K562 (cell line): ENCODE measurements at regions not wholly inside any gene's neighbourhood (a gene's known extent, or its start where the extent isn't known, plus 50 kb on each side); places are given as distances from the start of the nearest gene placed in this dataset.

Experiments used
- EZH2 ChIP-seq: IDR thresholded peaks from 2 replicates; pipeline ENCODE4 v1.6.1; 2012; ENCODE audit warnings: low read depth, mild to moderate bottlenecking, inconsistent platforms, low read length, borderline replicate concordance
- POLR2AphosphoS2 ChIP-seq: IDR thresholded peaks from 2 replicates; pipeline ENCODE4 v1.6.1; 2012; ENCODE audit warnings: low read length, improper control_type of control experiment
- SMARCE1 ChIP-seq: fragments of 450-650 bp; IDR thresholded peaks from 2 replicates; pipeline ENCODE4 v1.7.1; 2016; ENCODE audit warnings: mild to moderate bottlenecking
- TARDBP ChIP-seq: fragments of 450-650 bp; IDR thresholded peaks from 2 replicates; pipeline ENCODE4 v1.6.1; 2016
- THRAP3 ChIP-seq: fragments of 450-650 bp; IDR thresholded peaks from 2 replicates; pipeline ENCODE4 v1.6.1; 2016; ENCODE audit warnings: mild to moderate bottlenecking, inconsistent platforms, borderline replicate concordance
- ZNF133 ChIP-seq: fragments of 250-450 bp; sonication (Bioruptor Pico); IDR thresholded peaks from 2 replicates; pipeline ENCODE4 v1.4.0; 2020; ENCODE audit warnings: mild to moderate bottlenecking
- ZNF408 ChIP-seq: fragments of 250-450 bp; sonication (Bioruptor Pico); IDR thresholded peaks from 2 replicates; pipeline ENCODE4 v1.4.0; 2020; ENCODE audit warnings: low read depth, mild to moderate bottlenecking, moderate library complexity
- TF ChIP-seq, protein P1 (sequence below), 3 experiments: IDR thresholded peaks in 2 of 3; conservative IDR thresholded peaks in 1 of 3; 2 replicates each; pipeline ENCODE4 v1.5.1; 2011 to 2012; ENCODE audit warnings: low read length in 3 of 3, mild to moderate bottlenecking in 3 of 3, control low read depth in 2 of 3, improper control_type of control experiment in 1 of 3, inconsistent platforms in 1 of 3, low read depth in 1 of 3, mixed read lengths in 1 of 3, moderate library complexity in 1 of 3; ENCODE audit not compliant: insufficient read depth in 2 of 3
- TF ChIP-seq, protein P2 (sequence below), 2 experiments: fragments of 450-650 bp in 1 of 2; sonication (generic) in 1 of 2; formaldehyde crosslinking in 1 of 2; IDR thresholded peaks in 1 of 2; conservative IDR thresholded peaks in 1 of 2; 2 replicates each; pipeline versions ENCODE4 v1.6.1 to v1.8.1; 2016 to 2023; ENCODE audit warnings: mild to moderate bottlenecking in 2 of 2, moderate library complexity in 2 of 2, inconsistent platforms in 1 of 2, missing genetic modification reagents in 1 of 2
- TF ChIP-seq, protein P3 (sequence below): sonication (generic); formaldehyde crosslinking; IDR thresholded peaks from 2 replicates; pipeline ENCODE4 v1.8.1; 2022; ENCODE audit warnings: missing genetic modification reagents

DNA sequence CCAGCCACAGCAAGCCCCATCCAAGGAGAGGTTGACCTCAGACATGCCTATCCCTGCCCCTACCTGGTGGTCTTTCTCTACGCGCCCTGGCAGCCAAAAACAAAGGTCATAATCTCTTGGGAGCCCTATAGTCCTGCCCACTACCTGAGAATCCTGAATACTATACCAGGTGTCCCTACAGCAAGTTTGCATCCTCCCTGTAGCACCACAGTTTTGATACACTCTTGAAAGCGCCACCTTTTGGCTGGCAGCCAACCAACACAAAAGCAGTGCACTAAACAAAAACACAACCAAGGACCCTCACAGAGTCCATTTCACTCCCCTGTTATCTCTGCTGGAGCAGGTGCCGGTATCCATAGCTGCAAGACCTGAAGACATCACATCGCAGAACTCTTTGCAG, 523.8 kb upstream of the CPEB2 start:
- TF ChIP-seq TARDBP, result no peak
- no peak for TF ChIP-seq THRAP3
- TF ChIP-seq, protein P1, sequence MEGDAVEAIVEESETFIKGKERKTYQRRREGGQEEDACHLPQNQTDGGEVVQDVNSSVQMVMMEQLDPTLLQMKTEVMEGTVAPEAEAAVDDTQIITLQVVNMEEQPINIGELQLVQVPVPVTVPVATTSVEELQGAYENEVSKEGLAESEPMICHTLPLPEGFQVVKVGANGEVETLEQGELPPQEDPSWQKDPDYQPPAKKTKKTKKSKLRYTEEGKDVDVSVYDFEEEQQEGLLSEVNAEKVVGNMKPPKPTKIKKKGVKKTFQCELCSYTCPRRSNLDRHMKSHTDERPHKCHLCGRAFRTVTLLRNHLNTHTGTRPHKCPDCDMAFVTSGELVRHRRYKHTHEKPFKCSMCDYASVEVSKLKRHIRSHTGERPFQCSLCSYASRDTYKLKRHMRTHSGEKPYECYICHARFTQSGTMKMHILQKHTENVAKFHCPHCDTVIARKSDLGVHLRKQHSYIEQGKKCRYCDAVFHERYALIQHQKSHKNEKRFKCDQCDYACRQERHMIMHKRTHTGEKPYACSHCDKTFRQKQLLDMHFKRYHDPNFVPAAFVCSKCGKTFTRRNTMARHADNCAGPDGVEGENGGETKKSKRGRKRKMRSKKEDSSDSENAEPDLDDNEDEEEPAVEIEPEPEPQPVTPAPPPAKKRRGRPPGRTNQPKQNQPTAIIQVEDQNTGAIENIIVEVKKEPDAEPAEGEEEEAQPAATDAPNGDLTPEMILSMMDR (IDR thresholded peaks at IDR 0.05 in 2 of 3, conservative IDR thresholded peaks at IDR 0.05 in 1 of 3; ENCODE audit: insufficient read depth in 2 of 3, low read depth in 1 of 3, low read length in 3 of 3), result no peak
- TF ChIP-seq, protein P2, sequence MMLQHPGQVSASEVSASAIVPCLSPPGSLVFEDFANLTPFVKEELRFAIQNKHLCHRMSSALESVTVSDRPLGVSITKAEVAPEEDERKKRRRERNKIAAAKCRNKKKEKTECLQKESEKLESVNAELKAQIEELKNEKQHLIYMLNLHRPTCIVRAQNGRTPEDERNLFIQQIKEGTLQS (IDR thresholded peaks at IDR 0.05), result no peak
- TF ChIP-seq, protein P2 (CRISPR knock-in tag; conservative IDR thresholded peaks at IDR 0.05), result no peak
- TF ChIP-seq SMARCE1, result no peak
- no peak for TF ChIP-seq POLR2AphosphoS2
- no peak for TF ChIP-seq ZNF408 (CRISPR knock-in tag)
- no peak for TF ChIP-seq ZNF133 (CRISPR knock-in tag)
- TF ChIP-seq, protein P3, sequence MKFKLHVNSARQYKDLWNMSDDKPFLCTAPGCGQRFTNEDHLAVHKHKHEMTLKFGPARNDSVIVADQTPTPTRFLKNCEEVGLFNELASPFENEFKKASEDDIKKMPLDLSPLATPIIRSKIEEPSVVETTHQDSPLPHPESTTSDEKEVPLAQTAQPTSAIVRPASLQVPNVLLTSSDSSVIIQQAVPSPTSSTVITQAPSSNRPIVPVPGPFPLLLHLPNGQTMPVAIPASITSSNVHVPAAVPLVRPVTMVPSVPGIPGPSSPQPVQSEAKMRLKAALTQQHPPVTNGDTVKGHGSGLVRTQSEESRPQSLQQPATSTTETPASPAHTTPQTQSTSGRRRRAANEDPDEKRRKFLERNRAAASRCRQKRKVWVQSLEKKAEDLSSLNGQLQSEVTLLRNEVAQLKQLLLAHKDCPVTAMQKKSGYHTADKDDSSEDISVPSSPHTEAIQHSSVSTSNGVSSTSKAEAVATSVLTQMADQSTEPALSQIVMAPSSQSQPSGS, result no peak
- no peak for TF ChIP-seq EZH2
